ENCODE measurements at regions not wholly inside any gene's neighbourhood (a gene's known extent, or its start where the extent isn't known, plus 50 kb on each side); places are given as distances from the start of the nearest gene placed in this dataset.
"Not testable (repeated sequence)": the region's sequence is repeated elsewhere in the genome, so short reads cannot be mapped to it uniquely, and the experiment has no call there.

- DNase-seq, result no peak
- Histone ChIP-seq H3K27me3 (no peaks in the 10 kb centered on the region), H3K9me3 (no peaks in the 10 kb centered on the region), H3K36me3 (no peaks in the 10 kb centered on the region), H3K27ac (no peak overlapping the region), H3K4me3 (no peak overlapping the region), H3K4me1 (no peaks in the 10 kb centered on the region)
- intact Hi-C loops (cut with DNase I), result no loop called here
- WGBS, 2 donors, result 36 to 60% methylated on average over 1 of the region's 1 CpG
- no peak for TF ChIP-seq POLR2A (IDR thresholded peaks at IDR 0.05)
- peak in 3 of 6 experiments; percentile 18 to 54 (median 23) for TF ChIP-seq CTCF (IDR thresholded peaks at IDR 0.05)
These were observed 1504.5 kb upstream of the PCDH10 start for GRCh38 chr4:131644619-131645018.

- intact Hi-C loops (cut with DNase I), result no loop called here
- Histone ChIP-seq H3K4me3 (no peak overlapping the region), H3K27me3 (no peaks in the 10 kb centered on the region), H3K36me3 (no peaks in the 10 kb centered on the region), H3K9me3 (no peaks in the 10 kb centered on the region), H3K4me1 (no peaks in the 10 kb centered on the region), H3K27ac (no peak overlapping the region)
- no peak for DNase-seq
- TF ChIP-seq POLR2A (IDR thresholded peaks at IDR 0.05) (no peak), CTCF (IDR thresholded peaks at IDR 0.05) (no peak)
- 87% methylated on average over 2 of the region's 2 CpGs for WGBS, 2 donors
These were observed 1499.9 kb upstream of the PCDH10 start for GRCh38 chr4:131649227-131649626.

- H3K27me3 ChIP-seq, result no peaks in the 10 kb centered on the region
- no peaks in the 10 kb centered on the region for H3K36me3 ChIP-seq
- no peaks in the 10 kb centered on the region for H3K9me3 ChIP-seq
- DNase-seq, result no peak
- no peak overlapping the region for H3K4me3 ChIP-seq
- intact Hi-C loops (cut with DNase I), result no loop called here
- H3K4me1 ChIP-seq, result no peaks in the 10 kb centered on the region
- 66 to 69% methylated on average over 2 of the region's 2 CpGs for WGBS, 2 donors
- H3K27ac ChIP-seq, result no peak overlapping the region
- no peak for TF ChIP-seq CTCF (IDR thresholded peaks at IDR 0.05)
- no peak for TF ChIP-seq POLR2A (IDR thresholded peaks at IDR 0.05)
These were observed 1498.1 kb upstream of the PCDH10 start for GRCh38 chr4:131650951-131651350.

- intact Hi-C loops (cut with DNase I); H3K4me1 ChIP-seq; H3K27me3 ChIP-seq; H3K4me3 ChIP-seq; H3K27ac ChIP-seq; H3K36me3 ChIP-seq; DNase-seq: not testable (repeated sequence)
- peaks cover 0 to 23% (median 12%) of the 10 kb centered on the region in 3 donors for H3K9me3 ChIP-seq
- 68 to 100% methylated on average over 2 to 3 of the region's 3 CpGs for WGBS, 2 donors
These were observed 1465.8 kb upstream of the PCDH10 start for GRCh38 chr4:131683314-131683713.

- no peaks in the 10 kb centered on the region for H3K27me3 ChIP-seq
- TF ChIP-seq POLR2A (IDR thresholded peaks at IDR 0.05) (no peak), CTCF (IDR thresholded peaks at IDR 0.05) (no peak)
- H3K36me3 ChIP-seq, result no peaks in the 10 kb centered on the region
- H3K9me3 ChIP-seq, result no peaks in the 10 kb centered on the region
- H3K4me1 ChIP-seq, result no peaks in the 10 kb centered on the region
- intact Hi-C loops (cut with DNase I), result no loop called here
- 83 to 90% methylated on average over 2 of the region's 2 CpGs for WGBS, 2 donors
- H3K27ac ChIP-seq, result no peak overlapping the region
- no peak for DNase-seq
- no peak overlapping the region for H3K4me3 ChIP-seq
These were observed 1427.2 kb upstream of the PCDH10 start for GRCh38 chr4:131721883-131722282.

- H3K4me3 ChIP-seq; H3K9me3 ChIP-seq; H3K27ac ChIP-seq; intact Hi-C loops (cut with DNase I); H3K36me3 ChIP-seq; H3K27me3 ChIP-seq; H3K4me1 ChIP-seq; DNase-seq: not testable (repeated sequence)
- 89 to 96% methylated on average over 7 to 9 of the region's 24 CpGs for WGBS, 2 donors
These were observed 1426.0 kb upstream of the PCDH10 start for GRCh38 chr4:131723069-131723468.

GRCh38 chr4:131724847-131725246 lies 1424.2 kb upstream of the PCDH10 start:
- H3K4me1 ChIP-seq; H3K27me3 ChIP-seq; H3K4me3 ChIP-seq; DNase-seq; intact Hi-C loops (cut with DNase I); H3K36me3 ChIP-seq; H3K27ac ChIP-seq: not testable (repeated sequence)
- H3K9me3 ChIP-seq, result peaks cover 0 to 10% (median 0%) of the 10 kb centered on the region in 3 donors
- WGBS, 2 donors, result no CpG with 5 or more reads among the region's 37 CpGs

GRCh38 chr4:131725521-131725920 lies 1423.6 kb upstream of the PCDH10 start:
- H3K36me3 ChIP-seq; DNase-seq; H3K27me3 ChIP-seq; H3K4me3 ChIP-seq; intact Hi-C loops (cut with DNase I); H3K27ac ChIP-seq; H3K4me1 ChIP-seq: not testable (repeated sequence)
- 100% methylated on average over 5 of the region's 29 CpGs; no CpG with 5 or more reads in 1 of the 2 donors for WGBS, 2 donors
- H3K9me3 ChIP-seq, result peaks cover 0 to 13% (median 0%) of the 10 kb centered on the region in 3 donors

GRCh38 chr4:131726940-131727339 lies 1422.2 kb upstream of the PCDH10 start:
- H3K27ac ChIP-seq; DNase-seq; H3K4me3 ChIP-seq; H3K4me1 ChIP-seq; H3K27me3 ChIP-seq; intact Hi-C loops (cut with DNase I); H3K36me3 ChIP-seq: not testable (repeated sequence)
- peaks cover 0 to 13% (median 0%) of the 10 kb centered on the region in 3 donors for H3K9me3 ChIP-seq
- WGBS, 2 donors, result 95% methylated on average over 12 of the region's 28 CpGs; no CpG with 5 or more reads in 1 of the 2 donors

- H3K27me3 ChIP-seq; H3K36me3 ChIP-seq; intact Hi-C loops (cut with DNase I); DNase-seq; H3K4me1 ChIP-seq; H3K27ac ChIP-seq; H3K4me3 ChIP-seq: not testable (repeated sequence)
- 91% methylated on average over 9 of the region's 40 CpGs; no CpG with 5 or more reads in 1 of the 2 donors for WGBS, 2 donors
- peaks cover 0 to 13% (median 0%) of the 10 kb centered on the region in 3 donors for H3K9me3 ChIP-seq
These were observed 1421.7 kb upstream of the PCDH10 start for GRCh38 chr4:131727418-131727817.
